ENCODE measurements at regions not wholly inside any gene's neighbourhood (a gene's known extent, or its start where the extent isn't known, plus 50 kb on each side); places are given as distances from the start of the nearest gene placed in this dataset.
"Not testable (repeated sequence)": the region's sequence is repeated elsewhere in the genome, so short reads cannot be mapped to it uniquely, and the experiment has no call there.

GRCh38 chr16:66245072-66245471, 121.4 kb upstream of the CDH5 start:
- POLR2A ChIA-PET, result no interaction called here
- H3K4me3 Mint-ChIP-seq, result no peak overlapping the region
- ATAC-seq, result no peak
- DNase-seq (ENCODE audit: low spot score), result no peak
- H3K9me3 Mint-ChIP-seq, result 0 out of 2 replicates have a peak, but pooled peaks cover 4% of the 10 kb centered on the region
- no peak overlapping the region for H3K27ac Mint-ChIP-seq
- peaks cover 2% of the 10 kb centered on the region; the same call in 1 of the 2 replicates for H3K27me3 Mint-ChIP-seq (ENCODE audit: low read depth)
- H3K4me1 Mint-ChIP-seq, result no peaks in the 10 kb centered on the region
- no peaks in the 10 kb centered on the region for H3K36me3 Mint-ChIP-seq
- TF ChIP-seq GRHL2 (CRISPR knock-in tag; IDR thresholded peaks at IDR 0.05; ENCODE audit: insufficient replicate concordance, severe bottlenecking), result no peak
- TF ChIP-seq, protein P1, sequence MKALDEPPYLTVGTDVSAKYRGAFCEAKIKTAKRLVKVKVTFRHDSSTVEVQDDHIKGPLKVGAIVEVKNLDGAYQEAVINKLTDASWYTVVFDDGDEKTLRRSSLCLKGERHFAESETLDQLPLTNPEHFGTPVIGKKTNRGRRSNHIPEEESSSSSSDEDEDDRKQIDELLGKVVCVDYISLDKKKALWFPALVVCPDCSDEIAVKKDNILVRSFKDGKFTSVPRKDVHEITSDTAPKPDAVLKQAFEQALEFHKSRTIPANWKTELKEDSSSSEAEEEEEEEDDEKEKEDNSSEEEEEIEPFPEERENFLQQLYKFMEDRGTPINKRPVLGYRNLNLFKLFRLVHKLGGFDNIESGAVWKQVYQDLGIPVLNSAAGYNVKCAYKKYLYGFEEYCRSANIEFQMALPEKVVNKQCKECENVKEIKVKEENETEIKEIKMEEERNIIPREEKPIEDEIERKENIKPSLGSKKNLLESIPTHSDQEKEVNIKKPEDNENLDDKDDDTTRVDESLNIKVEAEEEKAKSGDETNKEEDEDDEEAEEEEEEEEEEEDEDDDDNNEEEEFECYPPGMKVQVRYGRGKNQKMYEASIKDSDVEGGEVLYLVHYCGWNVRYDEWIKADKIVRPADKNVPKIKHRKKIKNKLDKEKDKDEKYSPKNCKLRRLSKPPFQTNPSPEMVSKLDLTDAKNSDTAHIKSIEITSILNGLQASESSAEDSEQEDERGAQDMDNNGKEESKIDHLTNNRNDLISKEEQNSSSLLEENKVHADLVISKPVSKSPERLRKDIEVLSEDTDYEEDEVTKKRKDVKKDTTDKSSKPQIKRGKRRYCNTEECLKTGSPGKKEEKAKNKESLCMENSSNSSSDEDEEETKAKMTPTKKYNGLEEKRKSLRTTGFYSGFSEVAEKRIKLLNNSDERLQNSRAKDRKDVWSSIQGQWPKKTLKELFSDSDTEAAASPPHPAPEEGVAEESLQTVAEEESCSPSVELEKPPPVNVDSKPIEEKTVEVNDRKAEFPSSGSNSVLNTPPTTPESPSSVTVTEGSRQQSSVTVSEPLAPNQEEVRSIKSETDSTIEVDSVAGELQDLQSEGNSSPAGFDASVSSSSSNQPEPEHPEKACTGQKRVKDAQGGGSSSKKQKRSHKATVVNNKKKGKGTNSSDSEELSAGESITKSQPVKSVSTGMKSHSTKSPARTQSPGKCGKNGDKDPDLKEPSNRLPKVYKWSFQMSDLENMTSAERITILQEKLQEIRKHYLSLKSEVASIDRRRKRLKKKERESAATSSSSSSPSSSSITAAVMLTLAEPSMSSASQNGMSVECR (CRISPR knock-in tag; IDR thresholded peaks at IDR 0.05; ENCODE audit: borderline replicate concordance), result no peak
- no peak for TF ChIP-seq JAZF1 (CRISPR knock-in tag; IDR thresholded peaks at IDR 0.05)
- CTCF ChIA-PET, result interaction anchor here (1.0 kb wide), 1 partner anchor 668 kb away, joined by 3 read pairs; no protein-coding TSS in a partner anchor

GRCh38 chr16:66242672-66243071, 123.8 kb upstream of the CDH5 start:
- Mint-ChIP-seq H3K36me3 (no peaks in the 10 kb centered on the region), H3K27me3 (ENCODE audit: low read depth) (peaks cover 2% of the 10 kb centered on the region; the same call in 1 of the 2 replicates), H3K9me3 (peaks cover 17% of the 10 kb centered on the region), H3K4me3 (no peak overlapping the region), H3K27ac (no peak overlapping the region), H3K4me1 (no peaks in the 10 kb centered on the region)
- POLR2A ChIA-PET, result no interaction called here
- ATAC-seq, result no peak
- CTCF ChIA-PET, result no interaction called here
- no peak for DNase-seq (ENCODE audit: low spot score)
- TF ChIP-seq OVOL2 (CRISPR knock-in tag; IDR thresholded peaks at IDR 0.05; ENCODE audit: borderline replicate concordance) (no peak), CREM (CRISPR knock-in tag; IDR thresholded peaks at IDR 0.05) (no peak)

DNA sequence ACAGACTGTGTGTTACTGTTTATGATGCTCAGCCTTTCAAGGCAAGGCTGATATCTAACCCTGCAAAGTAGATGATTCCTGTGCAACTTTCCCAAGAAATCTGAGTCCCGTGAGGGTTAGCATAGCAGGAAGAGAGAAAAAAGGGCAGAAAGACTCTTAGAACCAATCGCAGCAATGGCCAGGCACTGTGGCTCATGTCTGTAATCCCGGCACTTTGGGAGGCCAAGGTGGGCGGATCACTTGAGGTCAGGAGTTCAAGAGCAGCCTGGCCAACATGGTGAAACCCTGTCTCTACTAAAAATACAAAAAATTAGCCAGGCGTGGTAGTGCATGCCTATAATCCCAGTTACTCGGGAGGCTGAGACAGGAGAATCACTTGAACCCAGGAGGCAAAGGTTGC, 124.3 kb upstream of the CDH5 start:
- H3K27me3 Mint-ChIP-seq (ENCODE audit: low read depth); H3K36me3 Mint-ChIP-seq; CTCF ChIA-PET; H3K4me1 Mint-ChIP-seq; POLR2A ChIA-PET; H3K27ac Mint-ChIP-seq; DNase-seq (ENCODE audit: low spot score); H3K4me3 Mint-ChIP-seq; ATAC-seq: not testable (repeated sequence)
- H3K9me3 Mint-ChIP-seq, result peaks cover 17% of the 10 kb centered on the region

DNA sequence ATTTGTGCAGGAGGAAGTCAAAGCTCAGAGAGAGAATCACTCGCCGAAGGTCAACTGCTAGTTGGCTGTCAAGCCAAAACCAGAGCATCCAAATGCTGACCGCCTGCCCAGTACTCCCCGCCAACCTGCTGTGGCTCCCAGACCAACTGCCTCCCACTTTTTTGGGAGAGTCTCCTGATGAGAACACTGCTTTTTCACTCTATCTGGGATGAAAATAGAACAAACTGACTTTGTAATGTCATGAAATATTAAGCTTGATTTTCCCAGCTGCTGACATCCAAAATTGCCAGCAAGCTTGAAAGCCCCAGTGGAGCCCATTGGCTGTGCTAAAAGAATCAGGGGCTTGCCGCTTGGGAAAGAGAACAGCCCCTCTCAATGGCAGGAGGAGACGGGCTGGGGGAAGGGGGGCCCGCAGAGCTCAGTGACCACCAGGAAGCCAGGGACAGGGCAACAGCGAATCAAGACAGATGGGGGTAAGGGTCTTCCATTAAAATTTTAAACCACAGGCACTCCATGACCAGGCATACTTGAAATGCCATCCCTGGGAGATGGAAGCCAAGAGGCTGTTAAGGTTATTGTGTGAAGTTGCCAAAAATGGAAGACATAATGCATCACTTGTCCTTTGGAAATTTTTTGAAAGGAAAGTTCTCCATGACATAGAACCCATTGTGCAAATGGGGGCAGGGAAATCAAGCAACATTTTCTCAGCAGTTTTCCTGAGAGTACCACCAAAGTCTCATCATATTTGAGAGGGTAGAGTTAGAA, 125.7 kb upstream of the CDH5 start:
- Mint-ChIP-seq H3K36me3 (no peaks in the 10 kb centered on the region), H3K4me3 (no peak overlapping the region), H3K4me1 (no peaks in the 10 kb centered on the region), H3K27me3 (ENCODE audit: low read depth) (peaks cover 5% of the 10 kb centered on the region; the same call in 1 of the 2 replicates), H3K9me3 (peaks cover 17% of the 10 kb centered on the region), H3K27ac (no peak overlapping the region)
- DNase-seq (ENCODE audit: low spot score), result no peak
- TF ChIP-seq MYBL2 (CRISPR knock-in tag; IDR thresholded peaks at IDR 0.05) (no peak), ZNF423 (CRISPR knock-in tag; IDR thresholded peaks at IDR 0.05) (no peak), USF1 (CRISPR knock-in tag; IDR thresholded peaks at IDR 0.05) (no peak), KAT7 (CRISPR knock-in tag; IDR thresholded peaks at IDR 0.05; ENCODE audit: borderline replicate concordance) (no peak), NFATC4 (CRISPR knock-in tag; IDR thresholded peaks at IDR 0.05) (no peak), NR1H2 (CRISPR knock-in tag; IDR thresholded peaks at IDR 0.05) (no peak), ZNF532 (CRISPR knock-in tag; IDR thresholded peaks at IDR 0.05; ENCODE audit: borderline replicate concordance) (no peak), GTF2I (CRISPR knock-in tag; conservative IDR thresholded peaks at IDR 0.05) (no peak), JUN (CRISPR knock-in tag; IDR thresholded peaks at IDR 0.05) (no peak), IRF2 (CRISPR knock-in tag; IDR thresholded peaks at IDR 0.05; ENCODE audit: borderline replicate concordance, low read depth) (no peak), CREB1 (CRISPR knock-in tag; IDR thresholded peaks at IDR 0.05) (no peak), ZNF416 (CRISPR knock-in tag; IDR thresholded peaks at IDR 0.05) (no peak)
- TF ChIP-seq, protein P2, sequence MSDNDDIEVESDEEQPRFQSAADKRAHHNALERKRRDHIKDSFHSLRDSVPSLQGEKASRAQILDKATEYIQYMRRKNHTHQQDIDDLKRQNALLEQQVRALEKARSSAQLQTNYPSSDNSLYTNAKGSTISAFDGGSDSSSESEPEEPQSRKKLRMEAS (CRISPR knock-in tag; IDR thresholded peaks at IDR 0.05), result no peak
- TF ChIP-seq, protein P3, sequence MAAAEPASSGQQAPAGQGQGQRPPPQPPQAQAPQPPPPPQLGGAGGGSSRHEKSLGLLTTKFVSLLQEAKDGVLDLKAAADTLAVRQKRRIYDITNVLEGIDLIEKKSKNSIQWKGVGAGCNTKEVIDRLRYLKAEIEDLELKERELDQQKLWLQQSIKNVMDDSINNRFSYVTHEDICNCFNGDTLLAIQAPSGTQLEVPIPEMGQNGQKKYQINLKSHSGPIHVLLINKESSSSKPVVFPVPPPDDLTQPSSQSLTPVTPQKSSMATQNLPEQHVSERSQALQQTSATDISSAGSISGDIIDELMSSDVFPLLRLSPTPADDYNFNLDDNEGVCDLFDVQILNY (CRISPR knock-in tag; IDR thresholded peaks at IDR 0.05), result no peak
- ChIA-PET CTCF (no interaction called here), POLR2A (no interaction called here)
- no peak for ATAC-seq

All from WTC11 (cell line).